Naive thymus-derived CD4-positive, alpha-beta T cell (primary cell): ENCODE measurements at regions not wholly inside any gene's neighbourhood (a gene's known extent, or its start where the extent isn't known, plus 50 kb on each side); places are given as distances from the start of the nearest gene placed in this dataset.
"Not testable (repeated sequence)": the region's sequence is repeated elsewhere in the genome, so short reads cannot be mapped to it uniquely, and the experiment has no call there.

Experiments used
- ATAC-seq: fragments of 150-1000 bp; cut with Tn5 transposase; 2 replicates; pipeline ENCODE4 v1.10.0; 2021; ENCODE audit warnings: mild to moderate bottlenecking, moderate library complexity
- CTCF ChIA-PET: fragments of 350-600 bp; sonication (Branson Sonifier 250); formaldehyde crosslinking; loops from one replicate; lab custom pipeline; 2021; ENCODE audit warnings: antibody characterized with exemption; lab: Charles Lee
- POLR2A ChIA-PET: fragments of 350-600 bp; sonication (Branson Sonifier 250); formaldehyde crosslinking; loops from one replicate; lab custom pipeline; 2021; ENCODE audit warnings: antibody characterized with exemption, inconsistent platforms; lab: Charles Lee
- DNase-seq, 9 donors: peaks; one replicate each; pipeline versions ENCODE4 v3.0.0 to v3.0.0-alpha.2; 2020 to 2022; ENCODE audit warnings: mixed read lengths in 1 of 9
- H3K27ac ChIP-seq: one replicate; pipeline ENCODE4 v1.7.0; 2013; ENCODE audit warnings: mild to moderate bottlenecking, low read depth, low read length, moderate library complexity
- H3K27me3 ChIP-seq, 2 donors: one replicate each; pipeline ENCODE4 v1.7.0; 2013; ENCODE audit warnings: low read length in 2 of 2, mild to moderate bottlenecking in 2 of 2, moderate library complexity in 2 of 2; ENCODE audit not compliant: control insufficient read depth in 2 of 2, insufficient read depth in 2 of 2
- H3K36me3 ChIP-seq, 3 experiments: 1 replicate in 2 of 3; 2 replicates in 1 of 3; pipeline ENCODE4 v1.7.0; 2013; ENCODE audit warnings: low read length in 3 of 3, mild to moderate bottlenecking in 3 of 3, moderate library complexity in 1 of 3; ENCODE audit not compliant: insufficient read depth in 3 of 3, control insufficient read depth in 2 of 3
- H3K4me1 ChIP-seq, 2 donors: one replicate each; pipeline ENCODE4 v1.7.0; 2013; ENCODE audit warnings: low read length in 2 of 2, mild to moderate bottlenecking in 2 of 2, moderate library complexity in 1 of 2; ENCODE audit not compliant: control insufficient read depth in 2 of 2, insufficient read depth in 2 of 2
- H3K4me3 ChIP-seq: 2 replicates; pipeline ENCODE4 v1.7.0; 2013; ENCODE audit warnings: mild to moderate bottlenecking, low read length
- H3K9me3 ChIP-seq, 3 experiments: 1 replicate in 2 of 3; 2 replicates in 1 of 3; pipeline ENCODE4 v1.7.0; 2013; ENCODE audit warnings: low read length in 3 of 3; ENCODE audit not compliant: control insufficient read depth in 2 of 3
- H3K27ac Mint-ChIP-seq, 9 donors: one replicate each; pipeline ENCODE4 v1.8.0; 2020 to 2022; ENCODE audit warnings: mixed read lengths in 9 of 9, mild to moderate bottlenecking in 8 of 9, moderate library complexity in 5 of 9, inconsistent platforms in 2 of 9
- H3K27me3 Mint-ChIP-seq, 5 donors: one replicate each; pipeline ENCODE4 v1.8.0; 2021 to 2022; ENCODE audit warnings: mixed read lengths in 5 of 5, mild to moderate bottlenecking in 1 of 5
- H3K36me3 Mint-ChIP-seq, 5 donors: one replicate each; pipeline ENCODE4 v1.8.0; 2020 to 2022; ENCODE audit warnings: mixed read lengths in 5 of 5, mild to moderate bottlenecking in 3 of 5, inconsistent platforms in 1 of 5
- H3K4me1 Mint-ChIP-seq, 7 donors: one replicate each; pipeline ENCODE4 v1.8.0; 2020 to 2022; ENCODE audit warnings: mixed read lengths in 7 of 7, mild to moderate bottlenecking in 3 of 7, inconsistent platforms in 1 of 7
- H3K4me3 Mint-ChIP-seq, 10 donors: one replicate each; pipeline ENCODE4 v1.8.0; 2020 to 2022; ENCODE audit warnings: mild to moderate bottlenecking in 10 of 10, mixed read lengths in 10 of 10, moderate library complexity in 6 of 10, inconsistent platforms in 2 of 10
- H3K9me3 Mint-ChIP-seq, 11 donors: one replicate each; pipeline ENCODE4 v1.8.0; 2020 to 2022; ENCODE audit warnings: mixed read lengths in 11 of 11, mild to moderate bottlenecking in 4 of 11, inconsistent platforms in 1 of 11, moderate library complexity in 1 of 11
- intact Hi-C, 2 donors: fragments of 100-400 bp; cut with micrococcal nuclease; formaldehyde crosslinking; loops; one replicate each; pipeline ENCODE4 v1.15.1; 2023

DNA sequence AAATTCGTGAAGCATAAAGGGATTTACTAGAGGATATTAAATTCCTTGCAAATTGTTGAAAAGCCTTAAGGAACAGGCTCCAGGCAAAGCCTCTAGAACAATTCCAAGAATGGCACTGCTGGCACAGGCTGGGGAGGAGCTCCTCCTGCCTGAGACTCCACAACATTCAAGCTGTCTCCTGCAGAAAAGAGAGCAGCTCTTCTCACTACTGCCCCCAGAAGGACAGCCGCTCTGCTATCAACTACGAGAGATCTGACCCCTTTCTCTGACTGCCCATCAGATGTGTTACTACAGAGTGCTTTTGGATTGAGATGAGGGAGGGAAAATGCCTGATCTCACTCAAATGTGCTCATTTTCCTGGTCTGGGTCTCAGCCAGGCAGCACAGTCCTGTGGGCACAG is 269.9 kb downstream of the RPIA start:
- not testable (repeated sequence) for H3K27me3 ChIP-seq, DNase-seq

GRCh38 chr2:88967844-88968243 is 276.4 kb downstream of the RPIA start:
- Histone ChIP-seq H3K4me1 (no peaks in the 10 kb centered on the region), H3K36me3 (no peaks in the 10 kb centered on the region), H3K4me3 (no peak overlapping the region), H3K27ac (no peak overlapping the region), H3K9me3 (no peaks in the 10 kb centered on the region), H3K27me3 (no peaks in the 10 kb centered on the region)
- ChIA-PET CTCF (no interaction called here), POLR2A (no interaction called here)
- DNase-seq (no peak), ATAC-seq (no peak)
- H3K4me3 Mint-ChIP-seq = no peak overlapping the region
- H3K36me3 Mint-ChIP-seq = no peaks in the 10 kb centered on the region
- H3K27ac Mint-ChIP-seq = no peak overlapping the region
- intact Hi-C loops = no loop called here
- H3K4me1 Mint-ChIP-seq = no peaks in the 10 kb centered on the region
- no peaks in the 10 kb centered on the region for H3K9me3 Mint-ChIP-seq
- H3K27me3 Mint-ChIP-seq = peaks cover 0 to 20% (median 9%) of the 10 kb centered on the region in 5 donors

More for the DNA sequence above, 269.9 kb downstream of the RPIA start:
- POLR2A ChIA-PET, H3K36me3 ChIP-seq, H3K9me3 ChIP-seq, H3K9me3 Mint-ChIP-seq, H3K4me3 ChIP-seq, H3K4me1 ChIP-seq, H3K36me3 Mint-ChIP-seq, CTCF ChIA-PET, H3K4me3 Mint-ChIP-seq, intact Hi-C loops, H3K4me1 Mint-ChIP-seq, H3K27ac ChIP-seq, ATAC-seq, H3K27ac Mint-ChIP-seq: not testable (repeated sequence)
- H3K27me3 Mint-ChIP-seq = peaks cover 8 to 44% (median 25%) of the 10 kb centered on the region in 5 donors

GRCh38 chr2:88978011-88978410 is 286.5 kb downstream of the RPIA start:
- intact Hi-C loops, H3K27ac Mint-ChIP-seq, ATAC-seq, DNase-seq, H3K36me3 ChIP-seq, H3K4me1 Mint-ChIP-seq, H3K27ac ChIP-seq, H3K9me3 Mint-ChIP-seq, H3K4me3 Mint-ChIP-seq, H3K27me3 ChIP-seq, H3K36me3 Mint-ChIP-seq, H3K9me3 ChIP-seq, POLR2A ChIA-PET, H3K4me3 ChIP-seq, CTCF ChIA-PET, H3K4me1 ChIP-seq: not testable (repeated sequence)
- peaks cover 2 to 14% (median 14%) of the 10 kb centered on the region in 5 donors for H3K27me3 Mint-ChIP-seq

DNA sequence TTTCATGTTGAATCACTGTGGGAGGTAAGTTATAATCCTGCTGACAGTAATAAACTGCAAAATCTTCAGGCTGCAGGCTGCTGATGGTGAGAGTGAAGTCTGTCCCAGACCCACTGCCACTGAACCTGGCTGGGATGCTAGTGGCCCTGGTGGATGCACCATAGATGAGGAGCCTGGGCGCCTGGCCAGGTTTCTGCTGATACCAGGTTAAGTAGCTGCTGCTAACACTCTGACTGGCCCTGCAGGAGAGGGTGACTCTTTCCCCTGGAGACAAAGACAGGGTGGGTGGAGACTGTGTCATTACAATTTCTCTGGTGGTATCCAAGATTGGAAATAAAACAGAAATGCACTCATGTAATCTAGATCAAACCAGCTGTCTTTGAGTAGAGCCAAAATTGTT is 287.0 kb downstream of the RPIA start:
- H3K36me3 Mint-ChIP-seq, H3K36me3 ChIP-seq, intact Hi-C loops, H3K27me3 ChIP-seq, H3K27ac ChIP-seq, H3K4me1 ChIP-seq, H3K9me3 ChIP-seq, CTCF ChIA-PET, H3K4me3 ChIP-seq, H3K27ac Mint-ChIP-seq, ATAC-seq, DNase-seq, H3K4me1 Mint-ChIP-seq, H3K9me3 Mint-ChIP-seq, POLR2A ChIA-PET, H3K4me3 Mint-ChIP-seq: not testable (repeated sequence)
- peaks cover 2 to 14% (median 14%) of the 10 kb centered on the region in 5 donors for H3K27me3 Mint-ChIP-seq

GRCh38 chr2:88984079-88984478 is 292.6 kb downstream of the RPIA start:
- H3K36me3 ChIP-seq, POLR2A ChIA-PET: not testable (repeated sequence)

GRCh38 chr2:88986721-88987330 is 295.4 kb downstream of the RPIA start:
- H3K27ac Mint-ChIP-seq, H3K36me3 ChIP-seq, H3K36me3 Mint-ChIP-seq, intact Hi-C loops, H3K9me3 Mint-ChIP-seq, POLR2A ChIA-PET, H3K4me3 Mint-ChIP-seq, H3K27ac ChIP-seq, H3K4me3 ChIP-seq, H3K4me1 ChIP-seq, H3K4me1 Mint-ChIP-seq, ATAC-seq, H3K9me3 ChIP-seq, H3K27me3 ChIP-seq, CTCF ChIA-PET, DNase-seq: not testable (repeated sequence)
- peaks cover 0 to 13% (median 4%) of the 10 kb centered on the region in 5 donors for H3K27me3 Mint-ChIP-seq

More at GRCh38 chr2:88984079-88984478, 292.6 kb downstream of the RPIA start:
- H3K27ac ChIP-seq, H3K9me3 ChIP-seq, H3K4me3 ChIP-seq, intact Hi-C loops, H3K27me3 ChIP-seq, DNase-seq, H3K4me1 Mint-ChIP-seq, H3K9me3 Mint-ChIP-seq, CTCF ChIA-PET, H3K4me1 ChIP-seq, H3K27ac Mint-ChIP-seq, H3K36me3 Mint-ChIP-seq, H3K4me3 Mint-ChIP-seq, ATAC-seq: not testable (repeated sequence)
- H3K27me3 Mint-ChIP-seq = peaks cover 0 to 20% (median 11%) of the 10 kb centered on the region in 5 donors

GRCh38 chr2:88988617-88989016 is 297.1 kb downstream of the RPIA start:
- H3K4me1 ChIP-seq, H3K4me3 Mint-ChIP-seq, H3K27me3 ChIP-seq, ATAC-seq, H3K4me3 ChIP-seq, DNase-seq, intact Hi-C loops, CTCF ChIA-PET, H3K27ac ChIP-seq, H3K27ac Mint-ChIP-seq, H3K9me3 ChIP-seq, H3K4me1 Mint-ChIP-seq, POLR2A ChIA-PET, H3K36me3 Mint-ChIP-seq, H3K36me3 ChIP-seq, H3K9me3 Mint-ChIP-seq: not testable (repeated sequence)
- peaks cover 0 to 17% (median 4%) of the 10 kb centered on the region in 5 donors for H3K27me3 Mint-ChIP-seq
